Parathyroid adenoma (tissue), 2 donors: ENCODE measurements at regions not wholly inside any gene's neighbourhood (a gene's known extent, or its start where the extent isn't known, plus 50 kb on each side); places are given as distances from the start of the nearest gene placed in this dataset.

Experiments
- H2AFZ ChIP-seq: fragments of 300-600 bp; sonication (generic); one replicate; pipeline ENCODE4 v1.7.0; 2017; ENCODE audit warnings: antibody characterized with exemption, mild to moderate bottlenecking
- H3K27ac ChIP-seq: fragments of 300-600 bp; sonication (generic); one replicate; pipeline ENCODE4 v1.7.0; 2017
- H3K27me3 ChIP-seq: fragments of 300-600 bp; sonication (generic); one replicate; pipeline ENCODE4 v1.7.0; 2017; ENCODE audit warnings: low read length; ENCODE audit not compliant: control insufficient read depth, insufficient read depth
- H3K36me3 ChIP-seq: fragments of 300-600 bp; sonication (generic); one replicate; pipeline ENCODE4 v1.7.0; 2017; ENCODE audit warnings: low read length; ENCODE audit not compliant: control insufficient read depth, insufficient read depth
- H3K4me1 ChIP-seq: fragments of 300-600 bp; sonication (generic); one replicate; pipeline ENCODE4 v1.7.0; 2017; ENCODE audit warnings: control low read depth
- H3K4me2 ChIP-seq: fragments of 300-600 bp; sonication (generic); one replicate; pipeline ENCODE4 v1.7.0; 2017; ENCODE audit warnings: low read length
- H3K4me3 ChIP-seq: fragments of 300-600 bp; sonication (generic); one replicate; pipeline ENCODE4 v1.7.0; 2017; ENCODE audit warnings: low read depth, low read length
- H3K79me2 ChIP-seq: fragments of 300-600 bp; sonication (generic); one replicate; pipeline ENCODE4 v1.7.0; 2017; ENCODE audit warnings: control low read depth
- H3K9ac ChIP-seq: fragments of 300-600 bp; sonication (generic); one replicate; pipeline ENCODE4 v1.7.0; 2017; ENCODE audit warnings: mild to moderate bottlenecking
- H3K9me3 ChIP-seq: fragments of 300-600 bp; sonication (generic); one replicate; pipeline ENCODE4 v1.7.0; 2017; ENCODE audit warnings: low read length; ENCODE audit not compliant: control insufficient read depth
- TF ChIP-seq, protein P1 (sequence below): fragments of 300-600 bp; sonication (generic); IDR thresholded peaks from one replicate; pipeline ENCODE4 v1.7.0; 2017; ENCODE audit warnings: antibody characterized with exemption, mild to moderate bottlenecking
- donor health status: primary hyperparathyroidism.

- H2AFZ ChIP-seq = peak overlapping the region; percentile 85
- peaks cover 9% of the 10 kb centered on the region for H3K4me1 ChIP-seq
- peak overlapping the region; percentile 99 for H3K27ac ChIP-seq
- H3K9ac ChIP-seq = peak overlapping the region; percentile 61
- no peaks in the 10 kb centered on the region for H3K36me3 ChIP-seq
- H3K4me3 ChIP-seq = peak overlapping the region; percentile 94
- no peaks in the 10 kb centered on the region for H3K27me3 ChIP-seq
- H3K79me2 ChIP-seq = peaks cover 28% of the 10 kb centered on the region
- no peaks in the 10 kb centered on the region for H3K9me3 ChIP-seq
- TF ChIP-seq, protein P1, sequence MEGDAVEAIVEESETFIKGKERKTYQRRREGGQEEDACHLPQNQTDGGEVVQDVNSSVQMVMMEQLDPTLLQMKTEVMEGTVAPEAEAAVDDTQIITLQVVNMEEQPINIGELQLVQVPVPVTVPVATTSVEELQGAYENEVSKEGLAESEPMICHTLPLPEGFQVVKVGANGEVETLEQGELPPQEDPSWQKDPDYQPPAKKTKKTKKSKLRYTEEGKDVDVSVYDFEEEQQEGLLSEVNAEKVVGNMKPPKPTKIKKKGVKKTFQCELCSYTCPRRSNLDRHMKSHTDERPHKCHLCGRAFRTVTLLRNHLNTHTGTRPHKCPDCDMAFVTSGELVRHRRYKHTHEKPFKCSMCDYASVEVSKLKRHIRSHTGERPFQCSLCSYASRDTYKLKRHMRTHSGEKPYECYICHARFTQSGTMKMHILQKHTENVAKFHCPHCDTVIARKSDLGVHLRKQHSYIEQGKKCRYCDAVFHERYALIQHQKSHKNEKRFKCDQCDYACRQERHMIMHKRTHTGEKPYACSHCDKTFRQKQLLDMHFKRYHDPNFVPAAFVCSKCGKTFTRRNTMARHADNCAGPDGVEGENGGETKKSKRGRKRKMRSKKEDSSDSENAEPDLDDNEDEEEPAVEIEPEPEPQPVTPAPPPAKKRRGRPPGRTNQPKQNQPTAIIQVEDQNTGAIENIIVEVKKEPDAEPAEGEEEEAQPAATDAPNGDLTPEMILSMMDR = no peak
- peak overlapping the region; percentile 78 for H3K4me2 ChIP-seq
Observed at GRCh38 chr7:131109011-131109758, 218.5 kb upstream of the MKLN1 start.

DNA sequence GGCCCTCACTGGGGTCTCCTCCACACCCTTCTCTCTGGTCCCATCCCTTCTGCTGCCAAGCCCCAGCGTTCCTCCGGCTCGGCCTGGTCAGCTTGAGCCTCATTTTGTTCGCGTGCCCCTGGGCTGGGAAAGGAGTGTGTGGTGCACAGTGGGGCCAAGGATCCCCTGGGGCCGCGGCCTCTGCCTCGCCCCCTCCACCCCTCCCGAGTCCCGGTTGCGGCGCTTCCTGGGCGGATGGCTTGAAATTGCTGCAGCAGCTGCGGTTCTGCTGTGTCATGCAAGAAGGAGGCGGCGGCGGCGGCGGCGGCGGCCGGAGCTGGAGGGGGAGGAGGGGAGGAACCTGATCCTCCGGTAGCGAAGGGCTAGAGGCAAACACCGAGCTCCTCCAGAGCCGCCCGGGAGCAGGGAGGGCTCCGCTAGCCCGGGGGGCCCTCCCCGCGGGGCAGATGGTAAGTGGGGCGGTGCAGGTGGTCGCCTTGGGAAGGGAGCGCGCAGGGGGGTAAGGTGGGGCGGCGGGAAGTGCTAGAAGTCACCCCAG, 217.8 kb upstream of the MKLN1 start:
- Histone ChIP-seq H3K27me3 (no peaks in the 10 kb centered on the region), H3K9ac (peak overlapping the region; percentile 61), H3K4me2 (peak overlapping the region; percentile 78), H3K4me3 (peak overlapping the region; percentile 94), H3K27ac (peak overlapping the region; percentile 99), H2AFZ (peak overlapping the region; percentile 85), H3K4me1 (peaks cover 8% of the 10 kb centered on the region), H3K36me3 (no peaks in the 10 kb centered on the region), H3K79me2 (peaks cover 27% of the 10 kb centered on the region), H3K9me3 (no peaks in the 10 kb centered on the region)
- TF ChIP-seq, protein P1 = no peak

DNA sequence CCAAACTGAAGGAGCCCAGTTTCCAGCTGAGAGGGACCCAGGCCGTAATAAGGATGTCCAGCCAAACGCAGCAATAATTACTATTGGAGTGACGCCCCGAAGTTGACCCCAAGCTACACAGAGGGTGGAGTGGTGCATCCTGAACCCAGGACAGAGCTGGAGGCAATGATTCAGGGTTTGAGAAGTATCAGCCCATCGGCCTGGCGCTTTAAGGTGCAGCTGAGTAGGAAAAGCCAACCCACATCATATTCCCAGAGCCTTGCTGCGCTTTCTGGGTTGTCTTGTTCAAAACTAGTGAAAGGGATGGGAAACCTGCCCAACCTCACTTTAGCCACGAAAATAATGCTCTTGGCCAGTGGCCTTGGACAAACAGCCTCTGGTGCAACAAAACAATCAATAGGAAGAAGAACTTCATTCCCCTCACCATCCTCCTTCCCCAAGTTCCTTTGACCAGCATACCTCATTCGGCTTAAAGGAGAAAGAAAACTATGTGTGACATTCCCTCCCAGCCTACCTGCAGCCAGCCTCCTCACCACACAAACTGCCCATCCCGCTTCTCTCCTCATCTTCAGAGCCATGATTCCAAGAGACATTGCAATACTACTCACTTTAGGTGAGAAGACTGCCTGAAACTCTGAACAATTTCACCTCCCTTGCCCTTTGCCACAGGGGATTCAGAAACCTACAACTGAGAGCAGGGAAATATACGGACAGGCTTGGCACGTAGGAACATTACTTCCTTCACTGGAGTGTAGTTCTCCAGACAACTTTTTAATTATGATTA, 217.2 kb upstream of the MKLN1 start:
- H2AFZ ChIP-seq = peak overlapping the region; percentile 85
- H3K4me1 ChIP-seq = peaks cover 3% of the 10 kb centered on the region
- peak overlapping the region; percentile 42 for H3K9ac ChIP-seq
- peak overlapping the region; percentile 94 for H3K4me3 ChIP-seq
- no peaks in the 10 kb centered on the region for H3K9me3 ChIP-seq
- no peaks in the 10 kb centered on the region for H3K27me3 ChIP-seq
- TF ChIP-seq, protein P1 = no peak
- H3K36me3 ChIP-seq = no peaks in the 10 kb centered on the region
- peaks cover 22% of the 10 kb centered on the region for H3K79me2 ChIP-seq
- H3K4me2 ChIP-seq = peak overlapping the region; percentile 78
- peak overlapping the region; percentile 99 for H3K27ac ChIP-seq

- peaks cover 3% of the 10 kb centered on the region for H3K4me1 ChIP-seq
- TF ChIP-seq, protein P1 = no peak
- H3K79me2 ChIP-seq = peaks cover 22% of the 10 kb centered on the region
- H3K27me3 ChIP-seq = no peaks in the 10 kb centered on the region
- no peak overlapping the region for H3K9ac ChIP-seq
- peak overlapping the region; percentile 94 for H3K4me3 ChIP-seq
- H3K36me3 ChIP-seq = no peaks in the 10 kb centered on the region
- peak overlapping the region; percentile 99 for H3K27ac ChIP-seq
- H3K4me2 ChIP-seq = peak overlapping the region; percentile 78
- H3K9me3 ChIP-seq = no peaks in the 10 kb centered on the region
- peak overlapping the region; percentile 85 for H2AFZ ChIP-seq
Observed at GRCh38 chr7:131111081-131111576, 216.5 kb upstream of the MKLN1 start.
